Epithelial cell of proximal tubule (primary cell): ENCODE measurements at regions not wholly inside any gene's neighbourhood (a gene's known extent, or its start where the extent isn't known, plus 50 kb on each side); places are given as distances from the start of the nearest gene placed in this dataset.

ENCODE experiments used
- DNase-seq: peaks from one replicate; pipeline ENCODE4 v3.0.0-alpha.2; 2011; ENCODE audit warnings: low read depth
- H3K4me3 ChIP-seq: 2 replicates; pipeline ENCODE4 v1.5.1; 2011; ENCODE audit warnings: low read depth, mild to moderate bottlenecking, low read length
- CTCF ChIP-seq: conservative IDR thresholded peaks from 2 replicates; pipeline ENCODE4 v1.5.1; 2012; ENCODE audit warnings: low read depth, mild to moderate bottlenecking, low read length

DNA sequence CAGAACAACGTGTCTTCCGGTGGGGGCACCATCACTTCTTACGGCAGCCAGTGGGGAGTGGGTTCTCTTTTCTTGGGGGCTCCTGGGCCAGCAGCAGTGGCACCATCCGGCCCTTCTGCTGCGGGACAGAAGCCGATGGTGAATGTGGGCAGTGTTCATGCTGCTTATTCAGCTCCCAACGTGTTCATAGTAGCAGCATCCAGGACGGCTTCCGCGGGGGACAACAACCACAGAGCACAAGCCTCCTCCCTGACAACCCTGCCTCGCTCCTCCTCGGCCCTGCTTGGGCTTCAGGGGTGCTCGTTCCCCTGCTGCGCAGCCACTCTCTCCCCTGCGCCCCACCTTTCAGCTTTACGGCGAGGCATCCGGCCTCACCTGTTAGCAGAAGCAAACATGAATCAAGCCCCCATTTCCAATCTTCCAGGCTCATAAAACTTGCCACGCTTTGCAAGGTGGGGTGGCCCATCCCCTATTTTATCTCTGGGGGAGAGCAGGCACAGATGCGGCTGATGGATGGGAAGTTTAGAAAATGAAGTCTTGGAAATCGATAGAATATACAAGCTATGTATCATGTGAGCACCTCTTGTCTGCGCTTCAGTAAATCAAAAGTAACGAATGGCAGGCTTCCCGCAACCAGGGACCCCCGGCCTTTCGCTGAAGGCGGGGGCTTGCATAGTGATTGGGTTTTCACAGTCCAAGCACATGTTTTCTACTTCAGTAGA, 191.8 kb upstream of the NECTIN1 start:
- TF ChIP-seq CTCF: no peak
- no peak overlapping the region for H3K4me3 ChIP-seq
- DNase-seq: no peak

DNA sequence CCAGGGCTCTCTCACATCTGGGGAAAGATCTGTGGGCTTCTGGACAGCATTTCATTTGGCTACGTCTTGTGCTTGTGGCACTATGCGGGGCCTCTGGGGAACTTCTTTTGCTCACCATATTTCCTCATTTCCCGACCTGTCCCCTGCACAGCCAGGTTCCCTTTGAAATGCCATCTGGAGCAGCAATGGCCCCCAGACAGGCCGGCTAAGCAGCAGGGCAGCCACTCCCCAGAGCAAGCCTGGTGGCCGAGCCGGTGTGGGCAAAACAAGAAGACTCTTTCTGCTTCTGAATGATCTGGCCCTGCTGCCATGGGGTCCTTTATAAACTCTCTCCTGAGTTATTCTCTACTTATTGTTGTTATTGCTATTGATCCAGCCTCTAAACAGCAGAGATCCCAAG, 190.7 kb upstream of the NECTIN1 start:
- no peak overlapping the region for H3K4me3 ChIP-seq
- no peak for TF ChIP-seq CTCF
- no peak for DNase-seq

DNA sequence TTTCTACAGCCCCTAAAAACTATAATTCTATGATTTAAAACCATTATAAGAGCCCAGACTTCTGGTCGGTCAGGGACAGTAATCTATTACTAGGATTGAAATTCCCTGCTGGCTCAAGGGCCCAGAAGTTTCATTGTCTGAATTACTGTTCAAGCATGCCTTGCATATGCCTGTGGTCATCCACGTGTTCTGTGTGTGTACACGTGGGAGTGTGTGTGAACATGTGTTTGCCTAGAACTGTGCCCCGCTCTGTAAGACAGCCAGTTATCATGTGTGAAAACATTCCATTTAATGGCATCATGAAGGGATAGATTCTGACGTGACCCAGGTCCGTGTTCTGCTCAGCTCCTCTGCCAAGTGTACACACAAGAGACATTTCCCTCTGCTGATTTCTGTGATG, 189.3 kb upstream of the NECTIN1 start:
- no peak overlapping the region for H3K4me3 ChIP-seq
- TF ChIP-seq CTCF: no peak
- DNase-seq: no peak

GRCh38 chr11:119916568-119916967, 187.6 kb upstream of the NECTIN1 start:
- no peak overlapping the region for H3K4me3 ChIP-seq
- DNase-seq: no peak
- no peak for TF ChIP-seq CTCF

DNA sequence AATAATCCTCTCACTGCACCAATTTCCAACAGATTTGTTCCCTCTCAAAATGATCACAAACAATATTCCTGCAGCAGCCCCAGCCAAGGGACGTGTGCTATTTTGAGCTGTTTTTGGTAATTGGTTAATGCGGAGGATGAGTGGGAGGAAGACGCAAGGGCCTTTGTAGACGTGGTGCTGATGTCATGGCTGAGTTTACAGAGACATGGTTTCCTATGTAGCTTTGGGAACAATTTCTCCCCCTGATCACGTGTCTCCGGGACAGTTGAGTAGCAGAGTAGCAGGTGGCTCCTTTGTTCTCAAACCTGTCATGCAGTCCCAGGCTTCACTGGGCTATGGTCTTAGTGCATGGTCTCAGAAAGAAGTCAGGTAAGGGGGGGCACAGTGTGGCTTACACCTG, 183.2 kb upstream of the NECTIN1 start:
- no peak overlapping the region for H3K4me3 ChIP-seq
- no peak for DNase-seq
- no peak for TF ChIP-seq CTCF

DNA sequence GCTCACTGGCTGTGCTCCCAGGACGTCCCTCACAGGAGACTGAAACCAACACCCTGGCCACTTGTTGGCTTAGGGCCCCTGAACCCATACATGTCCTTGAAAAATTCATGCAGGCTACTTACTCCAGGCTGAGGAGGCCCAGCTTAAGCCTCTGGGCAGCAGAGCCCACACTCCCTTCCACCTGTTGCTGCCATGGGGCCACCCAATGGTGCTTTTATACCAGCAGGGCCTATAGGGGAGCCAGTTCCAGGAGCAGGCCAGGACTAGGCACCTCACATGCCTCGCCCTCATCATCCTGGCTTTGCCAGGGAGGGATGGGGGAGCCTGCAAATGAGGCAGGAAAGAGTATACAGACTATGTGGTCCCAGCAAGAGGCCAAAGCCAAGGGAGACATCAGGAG, 181.7 kb upstream of the NECTIN1 start:
- DNase-seq: no peak

More for the DNA sequence above, 181.7 kb upstream of the NECTIN1 start:
- no peak for TF ChIP-seq CTCF
- H3K4me3 ChIP-seq: no peak overlapping the region
